Smooth muscle cell (in vitro differentiated cells): ENCODE measurements at regions not wholly inside any gene's neighbourhood (a gene's known extent, or its start where the extent isn't known, plus 50 kb on each side); places are given as distances from the start of the nearest gene placed in this dataset.

Experiments
- DNase-seq: peaks from one replicate; lab custom pipeline; 2025; ENCODE audit not compliant: unreplicated experiment; lab: John Stamatoyannopoulos, UW
- H2AFZ ChIP-seq: fragments of 200-600 bp; sonication (generic); 2 replicates; pipeline ENCODE4 v1.6.0; 2016; ENCODE audit warnings: antibody characterized with exemption, low read depth, mild to moderate bottlenecking
- H3F3A ChIP-seq: fragments of 200-600 bp; sonication (generic); 2 replicates; pipeline ENCODE4 v1.6.0; 2017; ENCODE audit warnings: antibody characterized with exemption, low read depth
- H3K27ac ChIP-seq: fragments of 200-600 bp; sonication (generic); 2 replicates; pipeline ENCODE4 v1.5.1; 2016; ENCODE audit warnings: low read depth, mild to moderate bottlenecking
- H3K27me3 ChIP-seq: fragments of 200-600 bp; sonication (generic); 2 replicates; pipeline ENCODE4 v1.6.1; 2016; ENCODE audit warnings: low read depth, mild to moderate bottlenecking
- H3K36me3 ChIP-seq: fragments of 200-600 bp; sonication (generic); 2 replicates; pipeline ENCODE4 v1.5.1; 2016; ENCODE audit warnings: low read depth
- H3K4me1 ChIP-seq: fragments of 200-600 bp; sonication (generic); 2 replicates; pipeline ENCODE4 v1.5.1; 2016; ENCODE audit warnings: low read depth
- H3K4me2 ChIP-seq: fragments of 200-600 bp; sonication (generic); 2 replicates; pipeline ENCODE4 v1.6.0; 2016; ENCODE audit warnings: mild to moderate bottlenecking
- H3K4me3 ChIP-seq: fragments of 200-600 bp; sonication (generic); 2 replicates; pipeline ENCODE4 v1.5.1; 2016; ENCODE audit warnings: mild to moderate bottlenecking
- H3K79me2 ChIP-seq: fragments of 200-600 bp; sonication (generic); 2 replicates; pipeline ENCODE4 v1.6.0; 2016; ENCODE audit warnings: low read depth, mild to moderate bottlenecking
- H3K9ac ChIP-seq: fragments of 200-600 bp; sonication (generic); 2 replicates; pipeline ENCODE4 v1.6.0; 2016; ENCODE audit warnings: low read depth
- H3K9me3 ChIP-seq: fragments of 200-600 bp; sonication (generic); replicated peaks from 2 replicates; pipeline ENCODE4 v1.5.1; 2016; ENCODE audit warnings: low read depth
- H4K20me1 ChIP-seq: fragments of 200-600 bp; sonication (generic); 2 replicates; pipeline ENCODE4 v1.6.0; 2016; ENCODE audit warnings: low read depth
- CTCF ChIP-seq: fragments of 200-600 bp; sonication (generic); IDR thresholded peaks from 2 replicates; pipeline ENCODE4 v1.5.1; 2017; ENCODE audit warnings: borderline replicate concordance, mild to moderate bottlenecking, antibody characterized with exemption; ENCODE audit not compliant: insufficient read depth, poor library complexity, severe bottlenecking
- WGBS: methylation state at CpG from one replicate; pipeline ENCODE4 v1.1.7; 2016; ENCODE audit warnings: low lambda C conversion rate; 5-methylcytosine and 5-hydroxymethylcytosine counted together

- WGBS: 82% methylated on average over 5 of the region's 5 CpGs
- no peak for TF ChIP-seq CTCF
Observed at GRCh38 chr13:65826657-65827056, 1403.5 kb downstream of the PCDH9 start.

DNA sequence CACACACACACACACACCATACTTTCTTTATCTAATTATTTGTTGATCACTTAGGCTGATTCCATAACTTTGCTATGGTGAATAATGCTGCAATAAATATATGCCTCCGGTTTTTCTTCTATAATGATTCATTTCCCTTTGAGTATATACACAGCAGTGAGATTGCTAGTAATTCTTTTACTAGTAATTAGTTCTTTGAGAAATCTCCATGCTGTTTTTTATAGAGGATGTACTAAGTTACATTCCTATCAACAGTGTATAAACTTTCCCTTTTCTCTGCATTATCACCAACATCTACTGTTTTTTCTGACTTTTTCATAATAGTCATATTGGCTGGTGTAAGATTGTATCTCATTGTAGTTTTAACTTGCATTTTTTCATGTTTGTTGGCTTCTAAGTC, 1405.1 kb downstream of the PCDH9 start:
- no peak for DNase-seq
- H3K4me3 ChIP-seq: no peak overlapping the region
- no peak overlapping the region for H2AFZ ChIP-seq
- H3K9ac ChIP-seq: no peak overlapping the region
- WGBS: 63% methylated on average over 1 of the region's 1 CpG
- H3K9me3 ChIP-seq: no peaks in the 10 kb centered on the region
- no peak overlapping the region for H3K27ac ChIP-seq
- H3K4me2 ChIP-seq: no peak overlapping the region
- H4K20me1 ChIP-seq: no peaks in the 10 kb centered on the region
- H3K4me1 ChIP-seq: no peaks in the 10 kb centered on the region
- TF ChIP-seq CTCF: no peak
- no peaks in the 10 kb centered on the region for H3F3A ChIP-seq
- no peaks in the 10 kb centered on the region for H3K36me3 ChIP-seq
- H3K79me2 ChIP-seq: no peaks in the 10 kb centered on the region
- H3K27me3 ChIP-seq: no peaks in the 10 kb centered on the region

More at GRCh38 chr13:65826657-65827056, 1403.5 kb downstream of the PCDH9 start:
- H3K9ac ChIP-seq: no peak overlapping the region
- no peaks in the 10 kb centered on the region for H3F3A ChIP-seq
- H3K36me3 ChIP-seq: no peaks in the 10 kb centered on the region
- no peak overlapping the region for H2AFZ ChIP-seq
- no peaks in the 10 kb centered on the region for H3K9me3 ChIP-seq
- no peaks in the 10 kb centered on the region for H4K20me1 ChIP-seq
- H3K27me3 ChIP-seq: no peaks in the 10 kb centered on the region
- no peak overlapping the region for H3K4me3 ChIP-seq
- no peak overlapping the region for H3K27ac ChIP-seq
- no peaks in the 10 kb centered on the region for H3K4me1 ChIP-seq
- DNase-seq: no peak
- H3K4me2 ChIP-seq: no peak overlapping the region
- H3K79me2 ChIP-seq: no peaks in the 10 kb centered on the region

GRCh38 chr13:65808061-65808460, 1422.1 kb downstream of the PCDH9 start:
- Histone ChIP-seq H3K4me1 (no peaks in the 10 kb centered on the region), H3K27me3 (no peaks in the 10 kb centered on the region), H3K4me2 (no peak overlapping the region), H3K9me3 (no peaks in the 10 kb centered on the region), H3F3A (no peaks in the 10 kb centered on the region), H3K79me2 (no peaks in the 10 kb centered on the region), H4K20me1 (no peaks in the 10 kb centered on the region), H2AFZ (no peak overlapping the region), H3K4me3 (no peak overlapping the region), H3K36me3 (no peaks in the 10 kb centered on the region), H3K9ac (no peak overlapping the region), H3K27ac (no peak overlapping the region)
- 92% methylated on average over 1 of the region's 1 CpG for WGBS
- no peak for TF ChIP-seq CTCF
- DNase-seq: no peak

DNA sequence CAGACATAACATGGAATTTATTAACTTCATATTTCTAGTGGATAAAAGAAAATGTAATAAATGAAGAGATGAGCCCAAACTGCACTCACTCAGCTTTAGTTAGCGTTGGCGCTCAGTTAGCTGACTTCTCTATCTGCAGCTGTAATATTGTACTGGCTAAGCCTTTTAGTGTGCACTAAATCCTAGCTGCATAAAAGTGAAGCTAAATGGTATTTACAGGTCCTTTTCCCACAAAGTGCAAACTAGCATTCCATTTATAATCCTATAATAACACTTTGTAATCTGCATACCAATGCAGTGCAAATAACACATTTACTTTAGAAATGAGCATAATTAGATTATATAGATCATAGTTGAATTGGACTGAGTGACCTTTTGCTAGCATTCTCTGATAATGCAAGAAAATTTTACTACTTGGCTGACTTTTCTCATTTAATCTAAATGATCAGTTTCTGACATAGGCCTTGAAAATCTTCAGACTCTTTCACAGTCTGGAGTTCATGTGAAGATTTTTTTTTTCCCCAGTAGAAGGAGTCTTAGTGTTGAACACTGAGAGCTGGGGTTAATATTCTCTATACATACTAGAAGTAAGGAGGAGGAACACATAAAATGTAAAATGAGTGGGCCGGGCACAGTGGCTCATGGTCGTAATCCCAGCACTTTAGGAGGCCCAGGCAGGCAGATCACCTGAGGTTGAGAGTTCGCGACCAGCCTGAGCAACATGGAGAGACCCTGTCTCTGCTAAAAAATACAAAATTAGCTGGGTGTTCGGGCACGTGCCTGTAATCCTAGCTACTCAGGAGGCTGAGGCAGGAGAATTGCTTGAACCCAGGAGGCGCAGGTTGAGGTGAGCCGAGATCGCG, 1426.4 kb downstream of the PCDH9 start:
- H4K20me1 ChIP-seq: no peaks in the 10 kb centered on the region
- H3K27me3 ChIP-seq: peaks cover 5% of the 10 kb centered on the region
- no peak overlapping the region for H3K4me3 ChIP-seq
- H3K4me2 ChIP-seq: no peak overlapping the region
- no peaks in the 10 kb centered on the region for H3K9me3 ChIP-seq
- H3K79me2 ChIP-seq: no peaks in the 10 kb centered on the region
- DNase-seq: no peak
- no peak overlapping the region for H3K27ac ChIP-seq
- no peaks in the 10 kb centered on the region for H3K36me3 ChIP-seq
- H2AFZ ChIP-seq: no peak overlapping the region
- TF ChIP-seq CTCF: no peak
- no peak overlapping the region for H3K9ac ChIP-seq
- no peaks in the 10 kb centered on the region for H3K4me1 ChIP-seq
- no peaks in the 10 kb centered on the region for H3F3A ChIP-seq
- WGBS: 88% methylated on average over 12 of the region's 12 CpGs
